GM19240 (cell line): ENCODE measurements at regions not wholly inside any gene's neighbourhood (a gene's known extent, or its start where the extent isn't known, plus 50 kb on each side); places are given as distances from the start of the nearest gene placed in this dataset.
A peak's percentile ranks its signal among the peaks of the same experiment; 100 is the strongest.

Experiments used
- DNase-seq: peaks from one replicate; pipeline ENCODE4 v3.0.0; 2011; ENCODE audit warnings: low spot score; ENCODE audit not compliant: insufficient read length

GRCh38 chr3:44080474-44081072 is 161.1 kb upstream of the TOPAZ1 start:
- no peak for DNase-seq

DNA sequence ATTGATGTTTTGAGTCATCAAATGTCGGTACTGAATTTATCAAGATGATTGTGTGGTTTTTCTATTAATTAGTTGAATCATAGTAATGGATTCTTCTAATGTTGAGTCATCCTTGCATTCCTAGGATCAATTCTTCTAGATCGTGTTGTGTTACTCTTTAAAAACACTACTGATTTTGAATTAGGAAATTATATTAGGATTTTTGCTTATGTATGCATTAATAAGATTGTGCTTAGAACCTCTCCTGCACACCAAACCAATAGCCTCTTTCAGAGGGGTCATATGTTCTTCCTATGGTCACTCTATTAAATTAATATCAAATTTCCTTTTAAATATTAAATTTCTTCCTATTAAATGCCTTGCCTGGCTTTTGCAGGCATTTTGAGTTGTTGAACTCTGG is 151.7 kb upstream of the TOPAZ1 start:
- no peak for DNase-seq

DNA sequence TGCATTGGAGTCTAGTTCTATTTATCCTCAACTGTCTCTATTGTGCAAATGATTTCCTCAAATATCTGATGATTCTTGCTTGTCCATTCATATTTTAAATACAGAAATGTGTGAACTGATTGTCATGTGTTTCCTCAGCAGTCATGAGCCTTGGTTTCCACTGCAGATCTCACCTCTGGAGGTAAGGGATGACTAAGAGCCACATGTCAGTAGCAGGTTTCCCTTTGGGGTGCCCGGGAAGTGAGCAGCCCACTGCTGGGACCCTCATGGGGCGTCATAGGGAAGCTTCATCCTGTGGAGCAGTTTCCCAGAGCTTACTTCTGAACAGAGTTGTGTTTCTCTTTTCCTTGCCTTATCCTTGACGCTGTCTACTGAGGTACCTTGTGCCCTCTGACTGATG is 149.2 kb upstream of the TOPAZ1 start:
- DNase-seq, result no peak

DNA sequence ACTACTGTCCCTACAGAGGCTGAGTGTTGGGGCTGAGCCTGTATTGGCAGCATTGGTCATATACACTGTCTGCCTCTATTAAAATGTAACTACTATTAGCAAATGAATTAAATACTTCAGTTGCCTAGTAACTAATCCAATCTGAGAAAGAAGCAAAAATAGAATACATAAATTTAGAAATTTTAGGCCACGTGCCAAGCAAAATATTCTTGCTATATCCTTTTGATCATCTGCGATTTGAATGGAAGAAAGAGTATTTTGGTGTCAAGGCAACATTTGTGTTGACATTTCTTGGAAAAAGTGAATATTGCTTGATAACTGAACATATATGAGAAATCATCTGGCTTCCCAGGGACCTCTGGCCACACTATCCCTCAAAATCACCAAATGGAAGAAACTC is 148.2 kb upstream of the TOPAZ1 start:
- DNase-seq, result no peak

- no peak for DNase-seq
Measured at GRCh38 chr3:44098656-44099415, 142.8 kb upstream of the TOPAZ1 start.

DNA sequence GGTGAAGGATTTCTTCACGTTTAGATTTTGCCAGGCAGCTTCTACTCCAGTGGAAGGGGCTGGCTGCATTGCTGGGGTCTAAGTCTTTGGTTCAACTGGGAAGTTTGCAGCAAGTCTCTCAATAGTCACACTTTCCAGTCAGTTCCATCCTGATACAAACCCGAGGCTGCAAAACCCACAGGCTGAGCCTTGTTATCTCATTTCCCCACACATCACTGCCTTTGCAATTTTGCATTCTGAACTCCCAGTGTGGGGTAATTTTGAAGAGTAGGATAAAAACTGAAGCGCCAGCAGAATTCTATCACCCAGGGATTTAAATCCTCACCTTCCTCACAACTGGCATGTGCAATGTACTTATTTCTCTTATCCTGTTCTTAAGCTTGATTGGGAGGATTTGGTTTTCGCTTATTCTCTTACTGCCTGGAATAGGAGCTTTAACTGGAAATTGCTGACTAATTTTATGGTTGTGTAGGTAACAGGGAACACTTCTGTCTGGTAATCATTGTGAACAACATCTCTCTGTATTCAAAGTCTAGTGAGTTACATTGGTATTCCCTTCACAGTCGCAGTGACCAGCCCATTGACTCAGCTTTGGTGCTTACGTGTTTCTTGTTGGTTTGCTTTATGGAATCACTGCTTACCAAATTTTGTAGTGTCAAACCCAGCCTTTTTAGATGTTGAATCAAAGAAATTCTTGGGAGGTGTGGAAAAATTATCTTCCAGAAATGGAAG is 142.0 kb upstream of the TOPAZ1 start:
- no peak for DNase-seq

- no peak for DNase-seq
Measured at GRCh38 chr3:44100298-44100695, 141.4 kb upstream of the TOPAZ1 start.

DNA sequence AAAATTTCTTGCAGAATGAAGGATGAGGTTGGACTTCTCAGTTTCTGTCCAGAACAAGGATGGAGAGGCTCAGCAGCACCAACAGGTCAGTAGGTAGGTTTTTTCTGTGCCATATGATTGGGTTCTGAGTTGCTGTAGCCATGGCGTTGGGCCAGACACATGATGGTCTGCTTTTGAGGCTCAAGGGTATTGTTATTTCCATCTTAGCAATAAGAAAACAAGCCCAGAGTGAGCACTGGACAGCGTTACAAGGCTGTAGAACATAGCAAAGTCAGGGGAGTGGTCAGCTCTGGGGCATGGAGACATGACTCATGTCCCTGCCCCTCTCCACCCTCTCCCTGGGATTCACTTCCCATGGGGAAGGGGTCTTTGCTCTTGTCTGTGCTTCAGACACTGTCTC is 137.6 kb upstream of the TOPAZ1 start:
- DNase-seq, result no peak

GRCh38 chr3:44104668-44105321 is 136.9 kb upstream of the TOPAZ1 start:
- peak; percentile 28 for DNase-seq

DNA sequence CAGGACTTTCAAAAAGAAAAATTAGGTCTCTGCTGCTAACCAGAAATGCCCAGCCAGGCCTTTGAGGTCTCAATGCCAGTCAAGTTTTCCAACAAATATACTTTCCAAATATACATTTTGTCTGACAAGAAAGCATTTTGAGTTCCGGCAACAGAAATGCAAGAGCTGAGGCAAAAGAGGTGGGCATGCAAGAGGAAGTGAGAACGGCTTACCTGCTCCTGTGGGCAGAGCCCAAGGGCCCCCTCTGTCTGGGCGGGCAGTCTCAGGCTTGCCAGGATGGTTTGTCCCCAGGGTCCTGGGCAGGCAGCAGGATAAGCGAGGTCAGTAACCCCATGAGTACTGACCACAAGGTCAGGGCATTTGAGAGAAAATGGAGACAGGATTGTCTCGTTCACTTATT is 136.1 kb upstream of the TOPAZ1 start:
- DNase-seq, result no peak

- DNase-seq, result no peak
Measured at GRCh38 chr3:44106756-44107155, 134.9 kb upstream of the TOPAZ1 start.

DNA sequence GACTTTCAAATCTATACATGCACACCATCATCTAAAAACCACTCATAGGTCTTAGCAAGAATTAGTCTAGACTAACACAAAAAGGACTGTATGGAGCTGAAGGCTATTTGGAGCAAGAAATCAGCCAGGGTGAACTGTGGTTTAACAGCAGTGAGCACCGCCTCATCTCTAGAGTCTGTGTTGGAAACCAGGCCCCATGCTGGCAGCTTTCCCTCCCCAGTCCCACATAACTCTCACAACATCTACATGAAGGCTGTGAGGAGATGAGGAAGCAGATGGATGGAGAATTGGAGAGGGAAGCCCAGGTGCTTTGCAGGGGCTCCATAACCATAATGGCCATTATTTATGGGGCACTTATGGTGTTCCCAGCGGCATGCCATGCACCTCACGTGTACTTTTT is 133.2 kb upstream of the TOPAZ1 start:
- DNase-seq, result no peak

GRCh38 chr3:44109771-44110361 is 131.8 kb upstream of the TOPAZ1 start:
- no peak for DNase-seq

GRCh38 chr3:44110648-44111047 is 131.0 kb upstream of the TOPAZ1 start:
- DNase-seq, result no peak

DNA sequence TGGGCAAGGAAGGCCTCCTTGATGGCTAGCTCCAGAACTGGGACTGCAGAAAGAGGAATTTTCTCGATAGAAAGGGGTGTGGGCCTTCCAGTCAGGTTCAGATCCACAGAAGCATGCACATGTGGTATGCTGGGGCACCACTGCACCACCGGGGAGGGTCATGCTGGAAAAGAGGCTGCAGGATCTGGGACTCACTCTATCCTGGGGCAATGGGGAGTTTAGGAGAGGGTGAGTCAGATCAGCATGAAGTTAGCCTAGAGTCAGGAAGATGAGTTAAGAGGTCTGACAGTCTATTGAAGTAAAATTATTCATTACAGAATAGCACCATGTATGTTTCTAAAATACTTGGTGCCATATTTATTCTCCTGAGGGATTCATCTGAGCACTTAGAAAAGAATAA is 130.2 kb upstream of the TOPAZ1 start:
- DNase-seq, result no peak

DNA sequence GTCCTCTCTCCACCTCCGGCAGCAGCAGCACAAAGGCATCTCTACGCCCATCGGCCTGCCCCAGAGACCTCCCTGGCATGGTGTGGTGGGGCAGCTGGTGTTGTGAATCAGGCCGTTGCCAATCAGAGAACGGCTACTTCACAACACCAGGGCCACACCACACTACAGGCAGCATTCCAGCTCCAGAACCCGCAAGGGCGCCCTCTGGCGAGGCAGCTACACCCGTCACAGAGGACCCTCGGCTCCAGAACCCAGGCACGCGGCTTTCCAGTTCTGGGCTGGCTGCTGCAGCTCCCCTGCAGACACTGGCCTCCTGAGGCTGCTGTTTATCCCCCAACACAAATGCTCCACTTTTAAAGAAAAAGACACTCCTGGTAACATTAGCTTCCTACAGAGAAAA is 127.5 kb upstream of the TOPAZ1 start:
- DNase-seq, result peak; percentile 35

GRCh38 chr3:44117239-44117638 is 124.4 kb upstream of the TOPAZ1 start:
- no peak for DNase-seq

GRCh38 chr3:44117736-44118135 is 124.0 kb upstream of the TOPAZ1 start:
- DNase-seq, result no peak

DNA sequence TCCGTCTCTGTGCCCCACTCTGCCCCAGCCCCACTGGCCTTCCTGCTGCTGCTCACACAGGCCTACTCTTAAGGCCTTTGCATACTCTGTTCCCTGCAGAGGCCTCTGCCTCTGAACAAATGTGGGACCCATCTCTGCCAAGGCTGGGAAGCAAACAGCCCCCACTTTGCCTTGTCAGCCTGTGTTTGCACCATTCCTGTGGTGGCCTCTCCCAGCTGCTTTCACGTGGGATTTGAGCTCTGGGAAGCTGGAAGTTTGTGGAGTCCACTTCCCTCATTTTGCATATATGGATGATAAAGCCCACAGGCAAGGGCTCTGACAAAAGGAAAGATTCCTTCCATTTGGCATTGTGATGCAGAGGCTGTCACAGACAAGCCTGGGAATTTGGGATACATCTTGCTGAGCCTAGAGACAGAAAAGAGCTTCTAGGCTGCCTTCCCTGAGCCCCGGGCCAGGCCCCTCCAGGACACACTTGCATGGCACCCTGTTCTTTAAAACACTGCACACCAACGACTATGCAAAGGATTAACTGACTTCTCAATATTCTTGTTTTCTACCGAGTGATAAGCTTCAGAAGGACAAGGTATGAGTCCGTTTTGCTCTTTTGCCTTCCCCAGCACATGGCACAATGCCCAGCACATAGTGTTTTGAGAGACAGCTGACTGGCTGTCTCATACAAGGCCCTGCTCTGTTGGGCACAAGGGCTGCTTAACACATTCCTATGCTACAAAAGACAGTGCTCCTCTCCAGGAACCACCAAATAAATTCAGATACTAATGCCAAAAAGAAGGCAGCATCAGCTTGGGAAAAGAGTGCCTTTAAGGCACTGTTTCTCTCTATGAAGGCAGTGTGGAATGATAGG is 120.7 kb upstream of the TOPAZ1 start:
- no peak for DNase-seq

- DNase-seq, result no peak
Measured at GRCh38 chr3:44125246-44125645, 116.4 kb upstream of the TOPAZ1 start.

DNA sequence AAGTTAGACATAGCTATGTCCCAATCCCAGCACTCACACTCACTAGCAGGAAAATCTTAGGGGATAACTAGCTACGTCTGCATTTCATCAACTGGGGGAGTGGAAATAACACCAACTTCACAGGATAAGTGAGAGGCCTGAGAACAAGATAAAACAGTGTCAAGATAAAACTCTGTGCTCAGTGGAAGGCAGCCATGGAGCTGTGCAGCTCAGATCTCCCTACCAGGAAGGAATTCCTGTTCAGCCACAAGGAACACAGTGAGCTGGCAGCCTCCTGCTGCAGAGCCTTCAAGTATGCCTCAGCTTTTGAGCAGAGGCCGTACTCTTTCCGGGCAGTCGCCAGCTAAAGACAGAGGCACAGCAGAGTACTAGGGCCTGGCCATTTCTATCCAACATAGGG is 115.8 kb upstream of the TOPAZ1 start:
- DNase-seq, result no peak
